ENCODE measurements at regions not wholly inside any gene's neighbourhood (a gene's known extent, or its start where the extent isn't known, plus 50 kb on each side); places are given as distances from the start of the nearest gene placed in this dataset.

DNA sequence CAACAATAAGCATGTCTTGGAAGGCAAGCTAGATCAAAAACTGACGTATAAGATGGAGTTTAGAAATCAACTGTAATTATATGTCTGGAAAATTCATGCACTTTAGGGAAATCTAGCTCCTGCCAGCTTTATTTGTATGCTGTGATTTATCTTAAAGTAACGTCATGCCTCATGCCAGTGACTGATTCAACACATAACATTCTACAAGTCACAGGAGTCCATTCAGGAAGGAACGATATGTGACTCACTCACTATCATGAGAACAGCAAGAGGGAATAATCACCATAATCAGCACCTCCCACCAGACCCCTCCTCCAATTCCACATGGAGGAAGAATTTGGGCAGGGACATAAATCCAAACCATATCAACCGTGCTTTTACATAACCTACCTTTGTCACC lies 682.4 kb upstream of the ADAMTS5 start (continued):
- TF ChIP-seq, protein P1, sequence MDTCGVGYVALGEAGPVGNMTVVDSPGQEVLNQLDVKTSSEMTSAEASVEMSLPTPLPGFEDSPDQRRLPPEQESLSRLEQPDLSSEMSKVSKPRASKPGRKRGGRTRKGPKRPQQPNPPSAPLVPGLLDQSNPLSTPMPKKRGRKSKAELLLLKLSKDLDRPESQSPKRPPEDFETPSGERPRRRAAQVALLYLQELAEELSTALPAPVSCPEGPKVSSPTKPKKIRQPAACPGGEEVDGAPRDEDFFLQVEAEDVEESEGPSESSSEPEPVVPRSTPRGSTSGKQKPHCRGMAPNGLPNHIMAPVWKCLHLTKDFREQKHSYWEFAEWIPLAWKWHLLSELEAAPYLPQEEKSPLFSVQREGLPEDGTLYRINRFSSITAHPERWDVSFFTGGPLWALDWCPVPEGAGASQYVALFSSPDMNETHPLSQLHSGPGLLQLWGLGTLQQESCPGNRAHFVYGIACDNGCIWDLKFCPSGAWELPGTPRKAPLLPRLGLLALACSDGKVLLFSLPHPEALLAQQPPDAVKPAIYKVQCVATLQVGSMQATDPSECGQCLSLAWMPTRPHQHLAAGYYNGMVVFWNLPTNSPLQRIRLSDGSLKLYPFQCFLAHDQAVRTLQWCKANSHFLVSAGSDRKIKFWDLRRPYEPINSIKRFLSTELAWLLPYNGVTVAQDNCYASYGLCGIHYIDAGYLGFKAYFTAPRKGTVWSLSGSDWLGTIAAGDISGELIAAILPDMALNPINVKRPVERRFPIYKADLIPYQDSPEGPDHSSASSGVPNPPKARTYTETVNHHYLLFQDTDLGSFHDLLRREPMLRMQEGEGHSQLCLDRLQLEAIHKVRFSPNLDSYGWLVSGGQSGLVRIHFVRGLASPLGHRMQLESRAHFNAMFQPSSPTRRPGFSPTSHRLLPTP (IDR thresholded peaks at IDR 0.05; ENCODE audit: borderline replicate concordance, extremely low read depth, insufficient read length) = no peak
- TF ChIP-seq, protein P2, sequence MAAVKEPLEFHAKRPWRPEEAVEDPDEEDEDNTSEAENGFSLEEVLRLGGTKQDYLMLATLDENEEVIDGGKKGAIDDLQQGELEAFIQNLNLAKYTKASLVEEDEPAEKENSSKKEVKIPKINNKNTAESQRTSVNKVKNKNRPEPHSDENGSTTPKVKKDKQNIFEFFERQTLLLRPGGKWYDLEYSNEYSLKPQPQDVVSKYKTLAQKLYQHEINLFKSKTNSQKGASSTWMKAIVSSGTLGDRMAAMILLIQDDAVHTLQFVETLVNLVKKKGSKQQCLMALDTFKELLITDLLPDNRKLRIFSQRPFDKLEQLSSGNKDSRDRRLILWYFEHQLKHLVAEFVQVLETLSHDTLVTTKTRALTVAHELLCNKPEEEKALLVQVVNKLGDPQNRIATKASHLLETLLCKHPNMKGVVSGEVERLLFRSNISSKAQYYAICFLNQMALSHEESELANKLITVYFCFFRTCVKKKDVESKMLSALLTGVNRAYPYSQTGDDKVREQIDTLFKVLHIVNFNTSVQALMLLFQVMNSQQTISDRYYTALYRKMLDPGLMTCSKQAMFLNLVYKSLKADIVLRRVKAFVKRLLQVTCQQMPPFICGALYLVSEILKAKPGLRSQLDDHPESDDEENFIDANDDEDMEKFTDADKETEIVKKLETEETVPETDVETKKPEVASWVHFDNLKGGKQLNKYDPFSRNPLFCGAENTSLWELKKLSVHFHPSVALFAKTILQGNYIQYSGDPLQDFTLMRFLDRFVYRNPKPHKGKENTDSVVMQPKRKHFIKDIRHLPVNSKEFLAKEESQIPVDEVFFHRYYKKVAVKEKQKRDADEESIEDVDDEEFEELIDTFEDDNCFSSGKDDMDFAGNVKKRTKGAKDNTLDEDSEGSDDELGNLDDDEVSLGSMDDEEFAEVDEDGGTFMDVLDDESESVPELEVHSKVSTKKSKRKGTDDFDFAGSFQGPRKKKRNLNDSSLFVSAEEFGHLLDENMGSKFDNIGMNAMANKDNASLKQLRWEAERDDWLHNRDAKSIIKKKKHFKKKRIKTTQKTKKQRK (IDR thresholded peaks at IDR 0.05; ENCODE audit: borderline replicate concordance, low read depth, low read length) = no peak
- no peak for TF ChIP-seq CBFA2T2 (conservative IDR thresholded peaks at IDR 0.05)

DNA sequence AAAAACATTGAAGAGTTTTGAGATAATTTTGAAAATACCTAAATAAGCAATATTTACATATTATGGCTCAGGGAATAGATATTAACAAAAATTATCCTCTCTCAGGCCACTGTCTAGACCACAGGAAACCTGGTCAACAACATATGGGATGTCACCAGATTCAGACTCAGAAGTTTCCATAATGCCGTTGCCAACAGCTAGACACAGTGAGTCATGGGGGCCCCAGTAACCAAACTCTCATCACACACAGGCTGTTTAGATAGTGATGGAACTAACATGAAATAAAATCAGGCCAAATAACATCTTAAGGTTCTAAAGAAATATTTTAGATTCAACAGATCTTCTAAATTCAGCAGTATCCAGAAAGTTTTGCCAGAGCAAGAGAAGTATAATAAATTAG lies 681.7 kb upstream of the ADAMTS5 start:
- Histone ChIP-seq H4K20me1 (replicated peaks; ENCODE audit: control insufficient read depth, insufficient read depth, low read length) (no peaks in the 10 kb centered on the region), H3K9ac (ENCODE audit: insufficient read depth in 1 of 2, low read depth in 2 of 2, low read length in 2 of 2) (no peak overlapping the region), H3K27ac (ENCODE audit: extremely low read depth, low read depth, low read length) (no peak overlapping the region), H3K79me2 (ENCODE audit: control insufficient read depth, insufficient read depth, low read length) (no peaks in the 10 kb centered on the region), H3K9me3 (replicated peaks; ENCODE audit: control insufficient read depth, insufficient read depth, low read depth, low read length) (no peaks in the 10 kb centered on the region), H3K27me3 (ENCODE audit: control insufficient read depth in 2 of 2, insufficient read depth in 2 of 2, low read length in 2 of 2) (no peaks in the 10 kb centered on the region), H3K4me2 (ENCODE audit: insufficient read depth, low read length) (no peak overlapping the region), H3K36me3 (ENCODE audit: control insufficient read depth, insufficient read depth, low read length) (no peaks in the 10 kb centered on the region), H3K9me1 (ENCODE audit: control insufficient read depth, insufficient read depth, low read length) (no peaks in the 10 kb centered on the region), H3K4me3 (no peak overlapping the region), H2AFZ (ENCODE audit: low read depth, low read length) (no peak overlapping the region), H3K4me1 (replicated peaks in 1 of 2; ENCODE audit: control insufficient read depth in 2 of 2, insufficient read depth in 2 of 2, low read length in 2 of 2) (no peaks in the 10 kb centered on the region)
- 10% methylated on average over 1 of the region's 1 CpG for WGBS (ENCODE audit: insufficient coverage, low coverage, missing lambda C conversion rate)
- DNase-seq (ENCODE audit: extremely low read depth in 1 of 4, low spot score in 3 of 4) (no peak), FAIRE-seq (no peak), ATAC-seq (no peak)
- CTCF ChIA-PET (ENCODE audit: low intra/inter-chr PET ratio) = no interaction called here
- BruUV-seq (replicated peaks) = no TSS peak
- intact Hi-C loops (cut with micrococcal nuclease) = no loop called here
- in situ Hi-C loops (cut with MboI) = no loop called here
- POLR2A ChIA-PET = no interaction called here
- TF ChIP-seq ESRRA (IDR thresholded peaks at IDR 0.05; ENCODE audit: borderline replicate concordance, low read depth) = no peak
- TF ChIP-seq SMARCE1 (IDR thresholded peaks at IDR 0.05) = no peak
- TF ChIP-seq, protein P3, sequence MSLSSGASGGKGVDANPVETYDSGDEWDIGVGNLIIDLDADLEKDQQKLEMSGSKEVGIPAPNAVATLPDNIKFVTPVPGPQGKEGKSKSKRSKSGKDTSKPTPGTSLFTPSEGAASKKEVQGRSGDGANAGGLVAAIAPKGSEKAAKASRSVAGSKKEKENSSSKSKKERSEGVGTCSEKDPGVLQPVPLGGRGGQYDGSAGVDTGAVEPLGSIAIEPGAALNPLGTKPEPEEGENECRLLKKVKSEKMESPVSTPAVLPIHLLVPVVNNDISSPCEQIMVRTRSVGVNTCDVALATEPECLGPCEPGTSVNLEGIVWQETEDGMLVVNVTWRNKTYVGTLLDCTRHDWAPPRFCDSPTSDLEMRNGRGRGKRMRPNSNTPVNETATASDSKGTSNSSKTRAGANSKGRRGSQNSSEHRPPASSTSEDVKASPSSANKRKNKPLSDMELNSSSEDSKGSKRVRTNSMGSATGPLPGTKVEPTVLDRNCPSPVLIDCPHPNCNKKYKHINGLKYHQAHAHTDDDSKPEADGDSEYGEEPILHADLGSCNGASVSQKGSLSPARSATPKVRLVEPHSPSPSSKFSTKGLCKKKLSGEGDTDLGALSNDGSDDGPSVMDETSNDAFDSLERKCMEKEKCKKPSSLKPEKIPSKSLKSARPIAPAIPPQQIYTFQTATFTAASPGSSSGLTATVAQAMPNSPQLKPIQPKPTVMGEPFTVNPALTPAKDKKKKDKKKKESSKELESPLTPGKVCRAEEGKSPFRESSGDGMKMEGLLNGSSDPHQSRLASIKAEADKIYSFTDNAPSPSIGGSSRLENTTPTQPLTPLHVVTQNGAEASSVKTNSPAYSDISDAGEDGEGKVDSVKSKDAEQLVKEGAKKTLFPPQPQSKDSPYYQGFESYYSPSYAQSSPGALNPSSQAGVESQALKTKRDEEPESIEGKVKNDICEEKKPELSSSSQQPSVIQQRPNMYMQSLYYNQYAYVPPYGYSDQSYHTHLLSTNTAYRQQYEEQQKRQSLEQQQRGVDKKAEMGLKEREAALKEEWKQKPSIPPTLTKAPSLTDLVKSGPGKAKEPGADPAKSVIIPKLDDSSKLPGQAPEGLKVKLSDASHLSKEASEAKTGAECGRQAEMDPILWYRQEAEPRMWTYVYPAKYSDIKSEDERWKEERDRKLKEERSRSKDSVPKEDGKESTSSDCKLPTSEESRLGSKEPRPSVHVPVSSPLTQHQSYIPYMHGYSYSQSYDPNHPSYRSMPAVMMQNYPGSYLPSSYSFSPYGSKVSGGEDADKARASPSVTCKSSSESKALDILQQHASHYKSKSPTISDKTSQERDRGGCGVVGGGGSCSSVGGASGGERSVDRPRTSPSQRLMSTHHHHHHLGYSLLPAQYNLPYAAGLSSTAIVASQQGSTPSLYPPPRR (CRISPR knock-in tag; IDR thresholded peaks at IDR 0.05; ENCODE audit: borderline replicate concordance) = no peak
- TF ChIP-seq ZNF124 (CRISPR knock-in tag; IDR thresholded peaks at IDR 0.05) = no peak
- no peak for TF ChIP-seq BCL6 (CRISPR knock-in tag; IDR thresholded peaks at IDR 0.05)
- TF ChIP-seq SREBF2 (CRISPR knock-in tag; IDR thresholded peaks at IDR 0.05) = no peak
